ENCODE measurements at regions not wholly inside any gene's neighbourhood (a gene's known extent, or its start where the extent isn't known, plus 50 kb on each side); places are given as distances from the start of the nearest gene placed in this dataset.

DNA sequence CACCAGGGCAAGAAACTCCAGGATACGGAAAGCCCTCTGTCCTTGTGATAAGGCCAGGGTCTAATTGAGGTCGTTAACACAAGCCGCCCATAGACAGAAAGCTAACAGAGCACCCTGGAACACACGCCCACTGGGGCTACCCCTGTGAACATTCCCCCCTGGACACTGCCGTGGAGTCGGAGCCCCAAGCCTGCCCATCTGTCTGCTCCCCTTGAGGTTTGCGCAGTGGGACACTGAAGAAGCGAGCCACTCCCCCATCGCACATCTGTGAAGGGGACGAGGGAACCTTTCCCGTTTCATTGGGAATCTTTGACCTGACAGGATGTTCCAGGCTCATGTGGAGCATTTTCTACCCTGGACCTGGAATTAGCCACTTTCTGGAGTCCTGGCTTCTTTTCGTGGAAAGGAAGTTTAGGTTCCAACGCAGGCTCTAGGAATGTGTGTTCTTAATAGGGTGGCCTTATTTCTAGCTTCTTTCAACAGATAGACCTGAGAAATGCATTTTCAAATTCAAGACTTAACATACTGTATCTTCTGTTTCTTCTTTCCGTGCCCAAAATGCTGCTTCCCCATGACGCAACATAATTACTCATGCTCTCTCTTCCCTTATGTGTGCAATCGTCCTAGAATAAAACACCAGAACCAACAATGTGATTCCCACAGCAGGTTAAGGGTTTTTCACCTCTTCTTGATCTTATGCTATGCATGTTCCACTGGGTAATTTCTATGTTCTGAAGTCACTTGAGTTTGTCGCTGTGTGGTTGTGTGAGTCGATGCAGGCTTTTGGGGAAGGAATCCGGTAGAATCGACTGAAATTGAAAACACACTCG, 161.1 kb downstream of the ERMARD start:
- Histone ChIP-seq H3K9me3 (ENCODE audit: insufficient read depth, low read depth, low read length) (peaks cover 7% of the 10 kb centered on the region), H3K23ac (ENCODE audit: low read length) (no peak overlapping the region), H2AK5ac (ENCODE audit: low read length) (no peak overlapping the region), H3K4ac (ENCODE audit: low read depth, low read length) (no peak overlapping the region), H2BK12ac (ENCODE audit: low read length) (no peak overlapping the region), H3K36me3 (ENCODE audit: control insufficient read depth in 1 of 2, insufficient read depth in 2 of 2, low read length in 2 of 2) (no peaks in the 10 kb centered on the region), H3K4me1 (ENCODE audit: control insufficient read depth in 1 of 2, insufficient read depth in 2 of 2, low read length in 2 of 2) (no peaks in the 10 kb centered on the region), H2BK120ac (ENCODE audit: insufficient read depth, low read length, poor library complexity) (no peak overlapping the region), H3K79me1 (ENCODE audit: low read length) (no peaks in the 10 kb centered on the region), H3K14ac (ENCODE audit: low read length) (no peak overlapping the region), H3K27me3 (ENCODE audit: insufficient read depth, low read length) (no peaks in the 10 kb centered on the region), H3K4me2 (ENCODE audit: low read length) (no peak overlapping the region), H3K9ac (ENCODE audit: low read length) (no peak overlapping the region), H4K91ac (ENCODE audit: low read depth, low read length) (no peak overlapping the region), H3K27ac (ENCODE audit: low read depth, low read length) (no peak overlapping the region), H3K4me3 (ENCODE audit: low read depth, low read length) (no peak overlapping the region), H3K79me2 (ENCODE audit: control insufficient read depth, insufficient read depth, low read length, poor library complexity) (no peaks in the 10 kb centered on the region), H3K18ac (ENCODE audit: low read length) (no peak overlapping the region), H2AFZ (ENCODE audit: insufficient read depth, low read length, poor library complexity) (no peak overlapping the region), H2BK5ac (ENCODE audit: low read depth, low read length, poor library complexity) (no peak overlapping the region), H4K12ac (ENCODE audit: low read depth, low read length) (no peak overlapping the region), H4K8ac (ENCODE audit: low read depth, low read length) (no peak overlapping the region)
- WGBS (ENCODE audit: extremely low coverage, insufficient coverage, insufficient read length) = no CpG with 5 or more reads among the region's 21 CpGs
- no peak for DNase-seq

DNA sequence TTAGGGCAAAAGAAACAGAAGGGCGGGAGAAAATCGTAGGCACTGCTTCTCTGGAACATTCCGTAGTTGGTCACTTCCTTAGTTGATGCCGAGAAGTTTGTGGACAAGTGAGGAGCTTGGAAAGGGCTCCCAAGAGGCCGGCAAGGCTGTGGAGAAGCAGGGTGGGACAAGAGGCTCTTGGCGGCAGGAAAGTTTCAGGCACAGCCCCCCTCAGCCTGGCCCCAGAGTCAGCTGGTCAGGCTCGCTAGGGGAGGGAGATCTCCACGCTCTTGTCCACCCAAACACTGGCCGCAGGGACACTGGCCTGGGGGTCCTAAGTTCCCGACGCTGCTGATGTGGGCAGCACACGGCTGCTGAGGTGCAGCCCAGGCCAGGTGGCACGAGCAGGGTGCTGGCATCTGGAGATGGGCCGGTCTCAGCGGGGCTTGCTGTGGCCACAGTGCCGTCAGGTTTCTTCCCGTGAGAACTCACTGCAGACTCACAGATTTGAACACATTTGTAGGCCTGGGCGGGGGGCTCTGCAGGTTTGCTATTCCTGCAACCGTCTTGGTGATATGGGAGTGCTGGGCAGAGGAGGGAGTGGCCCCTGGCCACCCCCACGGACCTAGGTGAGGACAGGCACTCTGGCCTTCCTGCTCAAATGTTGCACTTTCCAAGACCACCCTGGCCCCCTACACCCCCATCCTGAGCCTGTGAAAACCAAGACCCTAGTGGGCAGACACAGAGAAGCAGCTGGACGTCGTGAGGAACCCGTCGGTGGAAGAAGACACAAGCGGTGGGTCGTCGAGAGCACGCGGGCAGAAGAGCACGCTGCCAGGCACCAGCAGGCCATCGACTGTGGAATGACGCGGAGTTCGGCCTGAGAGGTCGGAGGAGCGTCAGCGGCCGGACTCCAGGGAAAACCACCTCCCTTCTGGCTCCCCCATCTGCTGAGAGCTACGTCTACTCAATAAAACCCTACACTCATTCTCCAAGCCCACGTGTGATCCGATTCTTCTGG, 160.1 kb downstream of the ERMARD start:
- Histone ChIP-seq H4K12ac (ENCODE audit: low read depth, low read length) (no peak overlapping the region), H2AK5ac (ENCODE audit: low read length) (no peak overlapping the region), H3K27me3 (ENCODE audit: insufficient read depth, low read length) (no peaks in the 10 kb centered on the region), H3K9ac (ENCODE audit: low read length) (no peak overlapping the region), H3K9me3 (ENCODE audit: insufficient read depth, low read depth, low read length) (peaks cover 3% of the 10 kb centered on the region), H3K18ac (ENCODE audit: low read length) (no peak overlapping the region), H3K14ac (ENCODE audit: low read length) (no peak overlapping the region), H2BK5ac (ENCODE audit: low read depth, low read length, poor library complexity) (no peak overlapping the region), H2BK120ac (ENCODE audit: insufficient read depth, low read length, poor library complexity) (no peak overlapping the region), H3K27ac (ENCODE audit: low read depth, low read length) (no peak overlapping the region), H3K36me3 (ENCODE audit: control insufficient read depth in 1 of 2, insufficient read depth in 2 of 2, low read length in 2 of 2) (no peaks in the 10 kb centered on the region), H3K4ac (ENCODE audit: low read depth, low read length) (no peak overlapping the region), H4K91ac (ENCODE audit: low read depth, low read length) (no peak overlapping the region), H3K4me1 (ENCODE audit: control insufficient read depth in 1 of 2, insufficient read depth in 2 of 2, low read length in 2 of 2) (no peaks in the 10 kb centered on the region), H3K4me2 (ENCODE audit: low read length) (no peak overlapping the region), H3K79me1 (ENCODE audit: low read length) (no peaks in the 10 kb centered on the region), H4K8ac (ENCODE audit: low read depth, low read length) (no peak overlapping the region), H3K79me2 (ENCODE audit: control insufficient read depth, insufficient read depth, low read length, poor library complexity) (no peaks in the 10 kb centered on the region), H2AFZ (ENCODE audit: insufficient read depth, low read length, poor library complexity) (no peak overlapping the region), H2BK12ac (ENCODE audit: low read length) (no peak overlapping the region), H3K4me3 (ENCODE audit: low read depth, low read length) (no peak overlapping the region), H3K23ac (ENCODE audit: low read length) (no peak overlapping the region)
- no peak for DNase-seq
- no CpG with 5 or more reads among the region's 41 CpGs for WGBS (ENCODE audit: extremely low coverage, insufficient coverage, insufficient read length)

DNA sequence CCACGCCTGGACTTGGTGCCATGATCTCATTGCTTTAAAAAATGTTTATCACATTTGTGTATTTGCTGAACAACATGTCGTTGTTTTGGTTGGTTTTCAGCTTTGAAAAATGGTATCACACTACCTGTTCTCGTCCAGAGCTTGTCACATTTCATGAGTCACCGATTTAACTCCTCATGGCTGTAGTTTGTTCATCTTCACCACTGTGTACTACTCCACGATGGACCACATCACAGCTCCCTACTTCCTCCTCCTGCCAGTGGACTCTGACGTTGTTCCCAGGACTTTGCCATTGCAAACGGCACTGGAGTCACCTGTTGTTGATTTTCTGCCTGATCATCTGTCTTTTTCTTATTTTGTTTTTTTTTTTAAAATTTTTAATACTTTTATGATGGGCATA, 157.7 kb downstream of the ERMARD start:
- Histone ChIP-seq H3K4ac (ENCODE audit: low read depth, low read length) (no peak overlapping the region), H3K4me3 (ENCODE audit: low read depth, low read length) (no peak overlapping the region), H3K79me1 (ENCODE audit: low read length) (no peaks in the 10 kb centered on the region), H3K23ac (ENCODE audit: low read length) (no peak overlapping the region), H3K4me2 (ENCODE audit: low read length) (no peak overlapping the region), H3K4me1 (ENCODE audit: control insufficient read depth in 1 of 2, insufficient read depth in 2 of 2, low read length in 2 of 2) (no peaks in the 10 kb centered on the region), H3K27me3 (ENCODE audit: insufficient read depth, low read length) (no peaks in the 10 kb centered on the region), H2BK5ac (ENCODE audit: low read depth, low read length, poor library complexity) (no peak overlapping the region), H2BK12ac (ENCODE audit: low read length) (no peak overlapping the region), H3K79me2 (ENCODE audit: control insufficient read depth, insufficient read depth, low read length, poor library complexity) (no peaks in the 10 kb centered on the region), H3K9ac (ENCODE audit: low read length) (no peak overlapping the region), H3K14ac (ENCODE audit: low read length) (no peak overlapping the region), H4K12ac (ENCODE audit: low read depth, low read length) (no peak overlapping the region), H3K27ac (ENCODE audit: low read depth, low read length) (no peak overlapping the region), H2BK120ac (ENCODE audit: insufficient read depth, low read length, poor library complexity) (no peak overlapping the region), H3K36me3 (ENCODE audit: control insufficient read depth in 1 of 2, insufficient read depth in 2 of 2, low read length in 2 of 2) (no peaks in the 10 kb centered on the region), H2AK5ac (ENCODE audit: low read length) (no peak overlapping the region), H3K9me3 (ENCODE audit: insufficient read depth, low read depth, low read length) (peaks cover 3% of the 10 kb centered on the region), H4K8ac (ENCODE audit: low read depth, low read length) (no peak overlapping the region), H4K91ac (ENCODE audit: low read depth, low read length) (no peak overlapping the region), H3K18ac (ENCODE audit: low read length) (no peak overlapping the region), H2AFZ (ENCODE audit: insufficient read depth, low read length, poor library complexity) (no peak overlapping the region)
- no CpG with 5 or more reads among the region's 7 CpGs for WGBS (ENCODE audit: extremely low coverage, insufficient coverage, insufficient read length)
- DNase-seq = no peak

GRCh38 chr6:169908403-169908933, 157.0 kb downstream of the ERMARD start:
- Histone ChIP-seq H3K4ac (ENCODE audit: low read depth, low read length) (no peak overlapping the region), H2AK5ac (ENCODE audit: low read length) (no peak overlapping the region), H4K91ac (ENCODE audit: low read depth, low read length) (no peak overlapping the region), H3K4me1 (ENCODE audit: control insufficient read depth in 1 of 2, insufficient read depth in 2 of 2, low read length in 2 of 2) (no peaks in the 10 kb centered on the region), H3K79me1 (ENCODE audit: low read length) (no peaks in the 10 kb centered on the region), H3K9me3 (ENCODE audit: insufficient read depth, low read depth, low read length) (peaks cover 3% of the 10 kb centered on the region), H4K12ac (ENCODE audit: low read depth, low read length) (no peak overlapping the region), H3K23ac (ENCODE audit: low read length) (no peak overlapping the region), H2BK5ac (ENCODE audit: low read depth, low read length, poor library complexity) (no peak overlapping the region), H2BK12ac (ENCODE audit: low read length) (no peak overlapping the region), H3K27ac (ENCODE audit: low read depth, low read length) (no peak overlapping the region), H2BK120ac (ENCODE audit: insufficient read depth, low read length, poor library complexity) (no peak overlapping the region), H3K4me3 (ENCODE audit: low read depth, low read length) (no peak overlapping the region), H3K18ac (ENCODE audit: low read length) (no peak overlapping the region), H3K9ac (ENCODE audit: low read length) (no peak overlapping the region), H4K8ac (ENCODE audit: low read depth, low read length) (no peak overlapping the region), H2AFZ (ENCODE audit: insufficient read depth, low read length, poor library complexity) (no peak overlapping the region), H3K36me3 (ENCODE audit: control insufficient read depth in 1 of 2, insufficient read depth in 2 of 2, low read length in 2 of 2) (no peaks in the 10 kb centered on the region), H3K27me3 (ENCODE audit: insufficient read depth, low read length) (no peaks in the 10 kb centered on the region), H3K4me2 (ENCODE audit: low read length) (no peak overlapping the region), H3K79me2 (ENCODE audit: control insufficient read depth, insufficient read depth, low read length, poor library complexity) (no peaks in the 10 kb centered on the region), H3K14ac (ENCODE audit: low read length) (no peak overlapping the region)
- WGBS (ENCODE audit: extremely low coverage, insufficient coverage, insufficient read length) = no CpG with 5 or more reads among the region's 8 CpGs
- no peak for DNase-seq

Measured in trophoblast cell (in vitro differentiated cells and primary cell).